Activated CD8-positive, alpha-beta memory T cell treated with anti-CD3 and anti-CD28 coated beads for 1 hour (primary cell): ENCODE measurements at regions not wholly inside any gene's neighbourhood (a gene's known extent, or its start where the extent isn't known, plus 50 kb on each side); places are given as distances from the start of the nearest gene placed in this dataset.
"Not testable (repeated sequence)": the region's sequence is repeated elsewhere in the genome, so short reads cannot be mapped to it uniquely, and the experiment has no call there.

Experiments used
- DNase-seq, 2 donors: peaks; one replicate each; pipeline ENCODE4 v3.0.0-alpha.2; 2020; ENCODE audit warnings: low read depth in 1 of 2; ENCODE audit errors: extremely low read depth in 1 of 2

- DNase-seq = no peak
Observed at GRCh38 chr9:31730398-31730797, 654.0 kb upstream of the ACO1 start.

GRCh38 chr9:31733166-31733565 is 651.3 kb upstream of the ACO1 start:
- DNase-seq = no peak

- DNase-seq = no peak
Observed at GRCh38 chr9:31736581-31737179, 647.8 kb upstream of the ACO1 start.

- DNase-seq = no peak
Observed at GRCh38 chr9:31740705-31741104, 643.7 kb upstream of the ACO1 start.

GRCh38 chr9:31744589-31744988 is 639.9 kb upstream of the ACO1 start:
- DNase-seq = no peak

- no peak for DNase-seq
Observed at GRCh38 chr9:31745468-31745867, 639.0 kb upstream of the ACO1 start.

- DNase-seq = no peak
Observed at GRCh38 chr9:31745886-31746285, 638.6 kb upstream of the ACO1 start.

- DNase-seq = no peak
Observed at GRCh38 chr9:31753756-31754155, 630.7 kb upstream of the ACO1 start.

- no peak for DNase-seq
Observed at GRCh38 chr9:31759703-31760102, 624.7 kb upstream of the ACO1 start.

GRCh38 chr9:31774021-31774420 is 610.4 kb upstream of the ACO1 start:
- not testable (repeated sequence) for DNase-seq

GRCh38 chr9:31774571-31774970 is 609.9 kb upstream of the ACO1 start:
- no peak for DNase-seq

- DNase-seq = no peak
Observed at GRCh38 chr9:31776471-31776870, 608.0 kb upstream of the ACO1 start.

- no peak for DNase-seq
Observed at GRCh38 chr9:31783491-31783890, 601.0 kb upstream of the ACO1 start.

GRCh38 chr9:31790720-31791119 is 593.7 kb upstream of the ACO1 start:
- no peak for DNase-seq

- DNase-seq = no peak
Observed at GRCh38 chr9:31799953-31800609, 584.4 kb upstream of the ACO1 start.

GRCh38 chr9:31807574-31808256 is 576.7 kb upstream of the ACO1 start:
- DNase-seq = no peak

- DNase-seq = no peak
Observed at GRCh38 chr9:31808766-31809165, 575.7 kb upstream of the ACO1 start.

GRCh38 chr9:31820426-31820825 is 564.0 kb upstream of the ACO1 start:
- no peak for DNase-seq

- no peak for DNase-seq
Observed at GRCh38 chr9:31821583-31821982, 562.9 kb upstream of the ACO1 start.

GRCh38 chr9:31823365-31823764 is 561.1 kb upstream of the ACO1 start:
- DNase-seq = no peak

GRCh38 chr9:31824860-31825259 is 559.6 kb upstream of the ACO1 start:
- DNase-seq = no peak

GRCh38 chr9:31837211-31837610 is 547.2 kb upstream of the ACO1 start:
- DNase-seq = no peak
